ENCODE measurements at regions not wholly inside any gene's neighbourhood (a gene's known extent, or its start where the extent isn't known, plus 50 kb on each side); places are given as distances from the start of the nearest gene placed in this dataset.

GRCh38 chr13:63107179-63107943, 1691.7 kb upstream of the PCDH20 start:
- no peak for DNase-seq

- DNase-seq: no peak
Observed at GRCh38 chr13:63094717-63095116, 1679.1 kb upstream of the PCDH20 start.

GRCh38 chr13:63093907-63094469, 1678.3 kb upstream of the PCDH20 start:
- no peak for DNase-seq

DNA sequence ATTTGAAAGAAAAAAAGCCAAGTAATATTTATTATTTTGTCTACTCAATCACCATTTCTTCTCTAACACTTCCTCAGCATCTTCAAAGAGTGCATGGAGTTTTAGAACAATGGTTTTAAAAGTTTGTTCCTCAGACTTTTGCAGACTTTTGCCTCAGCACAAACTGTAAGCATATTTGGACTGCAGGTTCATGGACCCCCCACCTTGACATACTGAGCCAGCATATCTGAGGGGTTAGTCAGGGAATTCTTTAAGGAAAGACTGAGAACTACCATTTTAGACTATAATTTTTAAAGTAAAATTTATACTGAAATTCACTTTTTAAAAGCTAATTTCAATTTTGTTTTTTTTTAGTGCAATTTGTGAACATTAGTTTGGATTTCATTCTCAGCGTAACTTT, 1676.8 kb upstream of the PCDH20 start:
- DNase-seq: no peak

DNA sequence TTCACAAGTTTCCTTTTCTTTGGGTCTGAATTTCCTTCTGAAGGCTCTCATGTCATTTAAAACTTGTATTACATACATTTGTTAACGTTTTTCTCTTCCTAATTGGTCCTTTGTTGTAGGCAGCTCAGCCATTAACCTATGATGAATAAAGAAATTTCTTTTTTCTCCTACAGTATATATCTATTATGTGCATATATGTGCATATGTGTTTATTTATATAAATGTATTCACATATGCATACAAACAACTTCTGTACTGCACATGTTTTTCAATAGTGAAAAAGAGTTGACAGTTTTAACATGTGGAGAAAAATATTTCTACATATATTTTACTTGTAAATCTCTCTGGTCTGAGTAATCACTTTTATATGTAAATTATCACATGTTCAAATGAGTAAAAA, 1674.9 kb upstream of the PCDH20 start:
- DNase-seq: no peak

DNA sequence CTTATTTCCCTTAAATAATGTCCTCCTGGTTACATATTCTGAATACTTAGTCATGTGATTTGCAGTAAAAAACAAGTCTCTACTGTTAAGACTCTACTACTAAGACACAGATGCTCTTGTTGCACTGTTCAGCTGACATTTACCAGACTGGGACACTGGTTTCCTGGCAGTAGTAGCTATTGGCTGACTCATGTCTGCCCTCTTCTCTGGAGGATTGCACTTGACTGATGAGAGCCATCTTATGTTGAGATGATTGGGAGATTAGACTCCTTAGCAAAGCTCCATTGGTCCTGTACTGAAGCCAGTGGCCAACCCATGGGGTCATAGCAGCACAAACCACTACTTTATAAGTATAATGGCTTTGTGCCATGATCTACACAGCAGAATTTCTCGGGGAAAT, 1672.6 kb upstream of the PCDH20 start:
- no peak for DNase-seq

DNA sequence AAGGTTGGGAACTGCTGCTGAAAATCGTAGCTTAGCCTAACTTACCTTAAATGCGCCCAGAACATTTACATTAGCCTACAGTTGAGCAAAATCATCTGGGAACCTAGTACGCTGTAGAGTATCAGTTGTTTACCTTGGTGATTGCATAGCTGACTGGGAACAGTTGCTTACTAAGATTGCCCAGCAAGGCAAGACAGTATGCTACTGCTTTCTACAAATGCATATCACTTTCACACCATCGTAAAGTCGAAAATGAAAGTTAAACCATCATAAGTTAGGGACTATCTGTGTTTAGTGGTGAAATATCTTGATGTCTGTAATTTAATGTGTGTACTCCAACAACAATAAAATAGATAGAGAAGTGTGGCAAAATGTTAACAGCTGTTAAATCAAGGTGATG, 1670.6 kb upstream of the PCDH20 start:
- DNase-seq: no peak

- DNase-seq: no peak
Observed at GRCh38 chr13:63085851-63086250, 1670.2 kb upstream of the PCDH20 start.

DNA sequence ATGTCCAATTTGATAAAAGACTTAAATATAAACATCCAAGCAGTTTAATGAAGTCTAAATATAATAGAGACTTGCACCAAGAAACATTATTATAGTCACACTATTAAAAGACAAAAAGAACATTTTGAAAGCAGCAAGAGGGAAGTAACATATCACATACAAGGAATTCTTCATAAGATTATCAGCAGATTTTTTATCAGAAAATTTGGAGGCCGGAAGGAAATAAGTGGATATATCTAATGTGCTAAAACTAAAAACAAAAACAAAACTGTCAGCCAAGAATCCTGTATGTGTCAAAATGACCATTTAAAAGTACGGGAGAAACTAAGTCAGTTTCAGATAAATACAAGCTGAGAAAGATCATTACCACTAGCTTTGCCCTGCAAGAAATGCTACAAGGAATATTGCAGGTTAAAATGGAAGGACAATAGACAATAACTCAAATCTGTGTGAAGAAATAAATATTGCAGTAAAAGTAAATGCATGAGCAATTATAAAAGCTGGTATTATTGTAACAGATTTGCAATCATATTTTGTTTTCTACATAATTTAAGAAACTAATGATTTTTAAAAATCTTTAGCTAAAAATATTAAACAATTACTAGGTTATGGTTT, 1665.9 kb upstream of the PCDH20 start:
- no peak for DNase-seq

GRCh38 chr13:63075126-63075525, 1659.5 kb upstream of the PCDH20 start:
- DNase-seq: no peak

- DNase-seq: no peak
Observed at GRCh38 chr13:63050287-63050686, 1634.6 kb upstream of the PCDH20 start.

GRCh38 chr13:63048653-63049052, 1633.0 kb upstream of the PCDH20 start:
- no peak for DNase-seq

- DNase-seq: no peak
Observed at GRCh38 chr13:63044589-63045313, 1629.1 kb upstream of the PCDH20 start.

DNA sequence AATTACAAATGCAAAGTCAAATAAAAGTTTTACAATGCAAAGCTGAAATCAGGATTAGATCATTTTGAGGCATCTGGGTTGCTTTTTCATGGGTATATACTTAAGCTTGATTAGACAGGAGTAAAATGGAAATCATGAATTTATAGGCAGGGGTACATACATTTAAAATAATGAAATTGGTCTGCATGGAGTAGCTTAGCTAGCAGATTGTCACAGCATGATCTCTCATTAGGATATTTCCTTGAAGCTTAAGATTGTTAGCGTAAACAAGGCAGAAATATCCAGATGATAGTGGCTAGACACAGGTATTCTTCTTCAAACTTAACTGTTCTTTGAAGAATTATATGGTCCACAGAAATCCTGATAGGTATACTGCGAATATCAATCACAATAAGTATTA, 1627.0 kb upstream of the PCDH20 start:
- no peak for DNase-seq

DNA sequence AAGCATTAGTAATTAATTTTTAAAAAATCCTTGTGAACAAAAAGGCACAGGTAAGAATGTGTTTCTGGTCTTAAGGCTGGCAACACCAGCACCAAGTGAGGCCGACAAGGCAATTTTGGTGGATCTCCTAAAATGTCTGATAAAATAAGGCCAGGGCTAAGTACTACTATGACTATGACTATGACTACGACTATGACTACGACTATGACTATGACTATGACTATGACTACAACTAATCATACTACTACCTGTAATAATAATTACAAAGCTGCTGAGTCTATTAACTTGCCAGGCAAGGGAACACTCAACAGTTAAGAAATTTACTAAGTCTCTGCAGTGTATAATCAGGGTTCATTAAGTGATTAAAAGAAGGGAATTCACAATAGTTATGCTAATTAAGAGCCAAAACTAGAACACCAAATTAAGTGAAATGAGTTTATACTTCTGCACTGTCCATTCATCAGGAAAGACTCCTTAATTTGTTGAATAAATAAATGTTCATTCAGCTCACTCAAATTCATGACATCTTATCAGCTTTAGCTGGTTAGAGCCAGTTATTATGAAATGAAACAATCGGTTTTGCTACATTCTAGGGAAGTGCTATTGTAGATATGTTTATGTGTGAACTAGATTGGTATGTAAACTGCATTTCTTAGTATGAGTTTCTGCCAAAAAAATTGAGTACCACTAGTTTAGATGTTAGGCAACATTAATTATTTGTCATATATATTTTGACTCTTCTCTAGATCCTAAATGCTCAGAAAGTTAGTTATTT, 1626.2 kb upstream of the PCDH20 start:
- no peak for DNase-seq

- no peak for DNase-seq
Observed at GRCh38 chr13:63026285-63026797, 1610.7 kb upstream of the PCDH20 start.

DNA sequence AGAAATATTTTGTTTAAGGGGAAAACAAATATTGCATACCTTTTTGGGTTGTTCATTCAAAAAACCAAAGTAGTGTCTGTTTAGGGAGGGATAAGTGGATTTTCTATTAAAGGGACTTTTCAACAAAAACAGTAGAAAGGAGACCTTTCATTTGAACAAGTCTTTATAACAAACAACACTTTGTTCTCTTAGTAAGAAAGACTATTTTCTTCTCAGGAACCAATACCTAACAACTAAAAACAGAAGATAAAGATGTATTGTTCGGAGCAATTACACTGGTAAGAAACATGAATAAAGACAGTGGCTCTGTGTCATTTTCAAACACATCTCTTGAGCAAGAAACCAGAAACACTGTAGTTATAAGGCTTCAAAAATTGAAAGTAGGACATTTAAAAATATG, 1610.1 kb upstream of the PCDH20 start:
- DNase-seq: no peak

DNA sequence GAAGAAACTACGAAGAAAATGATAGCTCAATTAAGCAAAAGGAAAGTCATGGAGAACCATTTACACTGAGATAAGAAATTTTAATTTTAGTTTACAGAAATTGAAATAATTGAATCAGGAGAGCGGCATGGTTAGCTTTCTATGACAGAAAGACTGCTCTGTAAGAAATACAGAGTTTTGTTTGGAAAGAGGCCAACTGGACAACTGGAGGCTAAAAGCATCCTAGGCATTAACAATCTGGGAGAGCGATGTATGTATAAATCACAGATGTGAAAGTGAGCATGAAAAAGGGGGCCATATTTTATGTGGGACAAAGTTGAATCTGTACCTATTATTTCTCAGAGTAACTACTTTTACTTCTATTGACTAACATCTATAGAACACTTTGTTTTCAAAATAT, 1608.8 kb upstream of the PCDH20 start:
- DNase-seq: no peak

- DNase-seq: no peak
Observed at GRCh38 chr13:63011996-63012395, 1596.3 kb upstream of the PCDH20 start.

DNA sequence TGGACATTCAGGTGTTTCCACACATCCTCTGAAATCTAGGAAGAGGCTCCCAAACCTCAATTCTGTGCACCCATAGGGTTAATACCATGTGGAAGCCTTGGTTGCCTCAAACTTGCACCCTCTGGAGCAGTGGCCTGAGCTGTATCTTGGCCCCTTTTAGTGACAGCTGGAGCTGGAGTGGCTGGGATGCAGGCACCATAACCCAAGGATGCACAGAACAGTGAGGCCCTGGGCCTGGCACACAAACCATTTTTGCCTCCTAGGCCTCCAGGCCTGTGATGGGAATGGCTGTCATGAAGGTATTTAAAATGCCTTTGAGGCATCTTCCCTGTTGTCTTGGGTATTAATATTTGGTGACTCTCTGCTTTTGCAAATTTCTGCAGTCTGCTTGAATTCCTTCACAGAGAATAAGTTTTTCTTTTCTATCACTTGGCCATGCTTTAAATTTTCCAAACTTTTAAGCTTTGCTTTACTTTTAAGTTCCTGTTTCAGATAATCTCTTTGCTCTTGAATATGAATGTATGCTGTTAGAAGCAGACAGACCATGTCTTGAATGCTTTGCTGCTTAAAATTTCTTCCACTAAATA, 1594.5 kb upstream of the PCDH20 start:
- DNase-seq: no peak

- no peak for DNase-seq
Observed at GRCh38 chr13:63005625-63006024, 1590.0 kb upstream of the PCDH20 start.

GRCh38 chr13:62997696-62998095, 1582.0 kb upstream of the PCDH20 start:
- no peak for DNase-seq
